Caco-2 (cell line): ENCODE measurements at regions not wholly inside any gene's neighbourhood (a gene's known extent, or its start where the extent isn't known, plus 50 kb on each side); places are given as distances from the start of the nearest gene placed in this dataset.

Source experiments
- BruUV-seq: library from RNA; stranded (reverse); fragments of 400-500 nt; replicated peaks from 2 replicates; lab custom pipeline; 2021; lab: Mats Ljungman, UMichigan
- CTCF ChIA-PET: fragments of 300-600 bp; sonication (Branson Sonifier 250); formaldehyde crosslinking; loops from one replicate; lab custom pipeline; 2022; ENCODE audit warnings: antibody characterized with exemption; lab: Charles Lee
- POLR2A ChIA-PET: fragments of 300-600 bp; sonication (Branson Sonifier 250); formaldehyde crosslinking; loops from one replicate; lab custom pipeline; 2022; ENCODE audit warnings: antibody characterized with exemption; lab: Charles Lee
- DNase-seq, 2 experiments: peaks; one replicate each; pipeline versions ENCODE4 v3.0.0 to v3.0.0-alpha.2; 2020 to 2022
- H3K27me3 ChIP-seq: replicated peaks from 2 replicates; pipeline ENCODE4 v1.6.0; 2011; ENCODE audit warnings: low read length; ENCODE audit not compliant: control insufficient read depth, insufficient read depth
- H3K36me3 ChIP-seq: 2 replicates; pipeline ENCODE4 v1.5.1; 2011; ENCODE audit warnings: low read length; ENCODE audit not compliant: control insufficient read depth, insufficient read depth
- H3K4me1 ChIP-seq: fragments of 250-450 bp; sonication (Bioruptor Pico); 2 replicates; pipeline ENCODE4 v1.5.1; 2020; ENCODE audit warnings: mild to moderate bottlenecking
- H3K4me3 ChIP-seq: 2 replicates; pipeline ENCODE4 v1.5.1; 2011; ENCODE audit warnings: low read depth, mild to moderate bottlenecking, control low read depth, low read length
- H3K9me3 ChIP-seq: fragments of 250-450 bp; sonication (Bioruptor Pico); 2 replicates; pipeline ENCODE4 v1.5.1; 2020; ENCODE audit warnings: mild to moderate bottlenecking, moderate library complexity
- H3K27ac Mint-ChIP-seq: one replicate; pipeline ENCODE4 v1.8.0; 2022; ENCODE audit warnings: mixed read lengths; ENCODE audit not compliant: unreplicated experiment
- H3K27me3 Mint-ChIP-seq: one replicate; pipeline ENCODE4 v1.8.0; 2022; ENCODE audit warnings: mixed read lengths; ENCODE audit not compliant: insufficient read depth, unreplicated experiment
- H3K36me3 Mint-ChIP-seq: one replicate; pipeline ENCODE4 v1.8.0; 2022; ENCODE audit warnings: mild to moderate bottlenecking, mixed read lengths; ENCODE audit not compliant: insufficient read depth, unreplicated experiment
- H3K4me1 Mint-ChIP-seq: one replicate; pipeline ENCODE4 v1.8.0; 2022; ENCODE audit warnings: low read depth, mixed read lengths; ENCODE audit not compliant: unreplicated experiment
- H3K4me3 Mint-ChIP-seq: one replicate; pipeline ENCODE4 v1.8.0; 2022; ENCODE audit warnings: mild to moderate bottlenecking, moderate library complexity, mixed read lengths; ENCODE audit not compliant: unreplicated experiment
- H3K9me3 Mint-ChIP-seq: one replicate; pipeline ENCODE4 v1.8.0; 2022; ENCODE audit warnings: mixed read lengths; ENCODE audit not compliant: unreplicated experiment
- CTCF ChIP-seq, 2 experiments: fragments of 200-600 bp in 1 of 2; IDR thresholded peaks; 1 replicate in 1 of 2; 2 replicates in 1 of 2; pipeline versions ENCODE4 v1.5.1 to v1.8.0; 2011 to 2022; ENCODE audit warnings: antibody characterized with exemption in 1 of 2, control low read depth in 1 of 2, inconsistent platforms in 1 of 2, low read depth in 1 of 2, low read length in 1 of 2, mild to moderate bottlenecking in 1 of 2, moderate library complexity in 1 of 2; ENCODE audit not compliant: insufficient read depth in 1 of 2, severe bottlenecking in 1 of 2, unreplicated experiment in 1 of 2
- intact Hi-C: fragments of 100-400 bp; cut with micrococcal nuclease; formaldehyde crosslinking; loops from one replicate; pipeline ENCODE4 v1.10.0; 2022; ENCODE audit not compliant: unreplicated experiment

GRCh38 chr10:123517426-123517825 is 148.7 kb upstream of the GPR26 start:
- intact Hi-C loops, result no loop called here
- Mint-ChIP-seq H3K4me3 (no peak overlapping the region), H3K36me3 (no peaks in the 10 kb centered on the region), H3K27ac (no peak overlapping the region), H3K4me1 (no peaks in the 10 kb centered on the region), H3K9me3 (no peaks in the 10 kb centered on the region), H3K27me3 (peaks cover 14% of the 10 kb centered on the region)
- no TSS peak for BruUV-seq
- CTCF ChIA-PET, result no interaction called here
- POLR2A ChIA-PET, result no interaction called here
- no peaks in the 10 kb centered on the region; the same call in 1 of the 2 replicates for H3K27me3 ChIP-seq
- peak in 1 of 2 experiments; percentile 6 for DNase-seq
- no peaks in the 10 kb centered on the region for H3K9me3 ChIP-seq
- H3K4me3 ChIP-seq, result no peak overlapping the region
- no peak for TF ChIP-seq CTCF (IDR thresholded peaks at IDR 0.05; ENCODE audit: insufficient read depth in 1 of 2, low read depth in 1 of 2, low read length in 1 of 2, severe bottlenecking in 1 of 2, unreplicated experiment in 1 of 2)
- no peaks in the 10 kb centered on the region for H3K4me1 ChIP-seq
- no peaks in the 10 kb centered on the region for H3K36me3 ChIP-seq

- Mint-ChIP-seq H3K9me3 (no peaks in the 10 kb centered on the region), H3K27ac (no peak overlapping the region), H3K27me3 (peaks cover 14% of the 10 kb centered on the region), H3K4me1 (no peaks in the 10 kb centered on the region), H3K36me3 (no peaks in the 10 kb centered on the region), H3K4me3 (no peak overlapping the region)
- Histone ChIP-seq H3K27me3 (no peaks in the 10 kb centered on the region; the same call in 1 of the 2 replicates), H3K4me1 (no peaks in the 10 kb centered on the region), H3K4me3 (no peak overlapping the region), H3K9me3 (no peaks in the 10 kb centered on the region), H3K36me3 (no peaks in the 10 kb centered on the region)
- no peak for DNase-seq
- no peak for TF ChIP-seq CTCF (IDR thresholded peaks at IDR 0.05; ENCODE audit: insufficient read depth in 1 of 2, low read depth in 1 of 2, low read length in 1 of 2, severe bottlenecking in 1 of 2, unreplicated experiment in 1 of 2)
- no TSS peak for BruUV-seq
- CTCF ChIA-PET, result no interaction called here
- intact Hi-C loops, result no loop called here
- POLR2A ChIA-PET, result no interaction called here
Observed at GRCh38 chr10:123517901-123518300, 148.3 kb upstream of the GPR26 start.

GRCh38 chr10:123518765-123519164 is 147.4 kb upstream of the GPR26 start:
- no peak for DNase-seq
- no peaks in the 10 kb centered on the region for H3K36me3 ChIP-seq
- Mint-ChIP-seq H3K27ac (no peak overlapping the region), H3K4me1 (no peaks in the 10 kb centered on the region), H3K36me3 (no peaks in the 10 kb centered on the region), H3K27me3 (peaks cover 14% of the 10 kb centered on the region), H3K4me3 (no peak overlapping the region), H3K9me3 (no peaks in the 10 kb centered on the region)
- H3K4me1 ChIP-seq, result no peaks in the 10 kb centered on the region
- H3K9me3 ChIP-seq, result no peaks in the 10 kb centered on the region
- no TSS peak for BruUV-seq
- intact Hi-C loops, result no loop called here
- CTCF ChIA-PET, result no interaction called here
- POLR2A ChIA-PET, result no interaction called here
- H3K27me3 ChIP-seq, result no peaks in the 10 kb centered on the region; the same call in 1 of the 2 replicates
- no peak overlapping the region for H3K4me3 ChIP-seq
- TF ChIP-seq CTCF (IDR thresholded peaks at IDR 0.05; ENCODE audit: insufficient read depth in 1 of 2, low read depth in 1 of 2, low read length in 1 of 2, severe bottlenecking in 1 of 2, unreplicated experiment in 1 of 2), result no peak
